Fibroblast of skin of abdomen (primary cell): ENCODE measurements at regions not wholly inside any gene's neighbourhood (a gene's known extent, or its start where the extent isn't known, plus 50 kb on each side); places are given as distances from the start of the nearest gene placed in this dataset.

Experiments
- DNase-seq: peaks from one replicate; pipeline ENCODE4 v3.0.0-alpha.2; 2013

GRCh38 chr2:220880623-220881596 is 691.2 kb downstream of the EPHA4 start:
- DNase-seq = no peak

GRCh38 chr2:220882507-220882906 is 689.6 kb downstream of the EPHA4 start:
- no peak for DNase-seq

- DNase-seq = no peak
Observed at GRCh38 chr2:220885593-220885992, 686.5 kb downstream of the EPHA4 start.

GRCh38 chr2:220887271-220887870 is 684.7 kb downstream of the EPHA4 start:
- peak; percentile 41 for DNase-seq

GRCh38 chr2:220887876-220888275 is 684.2 kb downstream of the EPHA4 start:
- peak; percentile 18 for DNase-seq

GRCh38 chr2:220890931-220891330 is 681.2 kb downstream of the EPHA4 start:
- no peak for DNase-seq

GRCh38 chr2:220891405-220891804 is 680.7 kb downstream of the EPHA4 start:
- DNase-seq = peak; percentile 85

- DNase-seq = no peak
Observed at GRCh38 chr2:220892018-220892634, 680.0 kb downstream of the EPHA4 start.

- DNase-seq = peak; percentile 26
Observed at GRCh38 chr2:220893411-220893810, 678.7 kb downstream of the EPHA4 start.

GRCh38 chr2:220894069-220894468 is 678.0 kb downstream of the EPHA4 start:
- DNase-seq = peak; percentile 11

GRCh38 chr2:220899492-220899891 is 672.6 kb downstream of the EPHA4 start:
- no peak for DNase-seq

GRCh38 chr2:220904015-220904414 is 668.1 kb downstream of the EPHA4 start:
- no peak for DNase-seq

- DNase-seq = no peak
Observed at GRCh38 chr2:220913384-220913783, 658.7 kb downstream of the EPHA4 start.

GRCh38 chr2:220915092-220915623 is 656.9 kb downstream of the EPHA4 start:
- no peak for DNase-seq

- no peak for DNase-seq
Observed at GRCh38 chr2:220916931-220917330, 655.2 kb downstream of the EPHA4 start.

- DNase-seq = peak; percentile 67
Observed at GRCh38 chr2:220930271-220931076, 641.6 kb downstream of the EPHA4 start.

GRCh38 chr2:220931491-220931890 is 640.6 kb downstream of the EPHA4 start:
- DNase-seq = peak; percentile 13

GRCh38 chr2:220932041-220932440 is 640.1 kb downstream of the EPHA4 start:
- no peak for DNase-seq

GRCh38 chr2:220935789-220936321 is 636.2 kb downstream of the EPHA4 start:
- DNase-seq = no peak

- no peak for DNase-seq
Observed at GRCh38 chr2:220936641-220937197, 635.4 kb downstream of the EPHA4 start.

GRCh38 chr2:220937245-220937644 is 634.9 kb downstream of the EPHA4 start:
- DNase-seq = no peak

GRCh38 chr2:220940646-220941045 is 631.5 kb downstream of the EPHA4 start:
- no peak for DNase-seq
